ENCODE measurements at regions not wholly inside any gene's neighbourhood (a gene's known extent, or its start where the extent isn't known, plus 50 kb on each side); places are given as distances from the start of the nearest gene placed in this dataset.

DNA sequence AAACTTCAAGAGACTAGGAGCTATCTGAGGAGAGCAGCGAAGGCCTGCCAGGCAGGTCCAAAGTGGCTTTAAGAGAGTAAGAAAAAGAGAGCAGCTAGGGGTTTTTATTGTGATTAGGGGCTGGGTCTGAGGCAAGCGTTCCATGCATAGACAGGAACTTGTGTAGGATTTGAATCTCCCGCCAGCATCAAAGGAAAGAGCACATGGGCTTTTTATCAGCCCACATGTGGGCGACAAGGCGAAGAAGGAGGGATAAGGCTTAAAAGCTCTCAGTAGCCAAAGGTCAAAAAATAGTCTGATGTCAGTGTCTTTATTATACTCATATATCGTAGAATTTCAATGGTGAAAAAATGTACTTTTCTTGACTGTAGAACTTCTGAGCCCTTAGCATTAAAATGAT, 178.5 kb upstream of the TMEFF2 start:
- no peak for TF ChIP-seq POLR2A (IDR thresholded peaks at IDR 0.05)
- TF ChIP-seq, protein P1, sequence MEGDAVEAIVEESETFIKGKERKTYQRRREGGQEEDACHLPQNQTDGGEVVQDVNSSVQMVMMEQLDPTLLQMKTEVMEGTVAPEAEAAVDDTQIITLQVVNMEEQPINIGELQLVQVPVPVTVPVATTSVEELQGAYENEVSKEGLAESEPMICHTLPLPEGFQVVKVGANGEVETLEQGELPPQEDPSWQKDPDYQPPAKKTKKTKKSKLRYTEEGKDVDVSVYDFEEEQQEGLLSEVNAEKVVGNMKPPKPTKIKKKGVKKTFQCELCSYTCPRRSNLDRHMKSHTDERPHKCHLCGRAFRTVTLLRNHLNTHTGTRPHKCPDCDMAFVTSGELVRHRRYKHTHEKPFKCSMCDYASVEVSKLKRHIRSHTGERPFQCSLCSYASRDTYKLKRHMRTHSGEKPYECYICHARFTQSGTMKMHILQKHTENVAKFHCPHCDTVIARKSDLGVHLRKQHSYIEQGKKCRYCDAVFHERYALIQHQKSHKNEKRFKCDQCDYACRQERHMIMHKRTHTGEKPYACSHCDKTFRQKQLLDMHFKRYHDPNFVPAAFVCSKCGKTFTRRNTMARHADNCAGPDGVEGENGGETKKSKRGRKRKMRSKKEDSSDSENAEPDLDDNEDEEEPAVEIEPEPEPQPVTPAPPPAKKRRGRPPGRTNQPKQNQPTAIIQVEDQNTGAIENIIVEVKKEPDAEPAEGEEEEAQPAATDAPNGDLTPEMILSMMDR (IDR thresholded peaks at IDR 0.05): no peak

All from breast epithelium (tissue), 3 donors.